HG02885 (cell line): ENCODE measurements at regions not wholly inside any gene's neighbourhood (a gene's known extent, or its start where the extent isn't known, plus 50 kb on each side); places are given as distances from the start of the nearest gene placed in this dataset.
"Not testable (repeated sequence)": the region's sequence is repeated elsewhere in the genome, so short reads cannot be mapped to it uniquely, and the experiment has no call there.

ENCODE experiments used
- ATAC-seq: cut with Tn5 transposase; IDR thresholded peaks from one replicate; pipeline ENCODE4 v1.9.1; 2021; ENCODE audit warnings: mild to moderate bottlenecking; ENCODE audit not compliant: unreplicated experiment, poor library complexity

- no peak for ATAC-seq
These were observed 105.3 kb upstream of the C2CD4B start for GRCh38 chr15:62270216-62270921.

- no peak for ATAC-seq
These were observed 107.2 kb upstream of the C2CD4B start for GRCh38 chr15:62272290-62272689.

GRCh38 chr15:62275831-62276230 lies 110.7 kb upstream of the C2CD4B start:
- ATAC-seq: no peak

- ATAC-seq: no peak
These were observed 112.8 kb upstream of the C2CD4B start for GRCh38 chr15:62277816-62278394.

GRCh38 chr15:62278534-62278933 lies 113.4 kb upstream of the C2CD4B start:
- ATAC-seq: no peak

- ATAC-seq: no peak
These were observed 114.0 kb upstream of the C2CD4B start for GRCh38 chr15:62279041-62279440.

- no peak for ATAC-seq
These were observed 115.5 kb upstream of the C2CD4B start for GRCh38 chr15:62280625-62281024.

GRCh38 chr15:62281801-62282200 lies 116.7 kb upstream of the C2CD4B start:
- not testable (repeated sequence) for ATAC-seq

- ATAC-seq: no peak
These were observed 122.2 kb upstream of the C2CD4B start for GRCh38 chr15:62287066-62287857.

GRCh38 chr15:62288361-62289017 lies 123.4 kb upstream of the C2CD4B start:
- ATAC-seq: no peak

- ATAC-seq: no peak
These were observed 126.2 kb upstream of the C2CD4B start for GRCh38 chr15:62291262-62291661.

GRCh38 chr15:62296756-62297507 lies 131.8 kb upstream of the C2CD4B start:
- ATAC-seq: no peak

GRCh38 chr15:62297522-62297921 lies 132.4 kb upstream of the C2CD4B start:
- no peak for ATAC-seq

- no peak for ATAC-seq
These were observed 132.8 kb upstream of the C2CD4B start for GRCh38 chr15:62297933-62298332.

GRCh38 chr15:62298811-62299210 lies 133.7 kb upstream of the C2CD4B start:
- no peak for ATAC-seq

- ATAC-seq: no peak
These were observed 134.5 kb upstream of the C2CD4B start for GRCh38 chr15:62299541-62299940.

- ATAC-seq: no peak
These were observed 137.0 kb upstream of the C2CD4B start for GRCh38 chr15:62301993-62302675.

GRCh38 chr15:62306851-62307504 lies 141.9 kb upstream of the C2CD4B start:
- no peak for ATAC-seq

GRCh38 chr15:62307551-62307950 lies 142.5 kb upstream of the C2CD4B start:
- ATAC-seq: no peak
